Suprapubic skin (tissue), 4 donors: ENCODE measurements at regions not wholly inside any gene's neighbourhood (a gene's known extent, or its start where the extent isn't known, plus 50 kb on each side); places are given as distances from the start of the nearest gene placed in this dataset.

Experiments used
- DNase-seq, 2 donors: peaks; one replicate each; pipeline ENCODE4 v3.0.0-alpha.2; 2019; ENCODE audit warnings: low spot score in 2 of 2
- H3K27ac ChIP-seq: fragments of 200-600 bp; sonication (generic); one replicate; pipeline ENCODE4 v1.5.1; 2019
- H3K27me3 ChIP-seq: fragments of 200-600 bp; sonication (generic); one replicate; pipeline ENCODE4 v1.5.1; 2019
- H3K36me3 ChIP-seq: fragments of 200-600 bp; sonication (generic); one replicate; pipeline ENCODE4 v1.5.1; 2019
- H3K4me1 ChIP-seq: fragments of 200-600 bp; sonication (generic); one replicate; pipeline ENCODE4 v1.5.1; 2019
- H3K4me3 ChIP-seq: fragments of 200-600 bp; sonication (generic); one replicate; pipeline ENCODE4 v1.5.1; 2019; ENCODE audit warnings: mild to moderate bottlenecking
- H3K9me3 ChIP-seq: fragments of 200-600 bp; sonication (generic); one replicate; pipeline ENCODE4 v1.5.1; 2019
- EP300 ChIP-seq: sonication (generic); formaldehyde crosslinking; IDR thresholded peaks from one replicate; pipeline ENCODE4 v1.6.1; 2017; ENCODE audit warnings: antibody characterized with exemption
- POLR2A ChIP-seq, 2 donors: fragments of 450-650 bp; IDR thresholded peaks; one replicate each; pipeline ENCODE4 v1.6.1; 2017; ENCODE audit warnings: antibody characterized with exemption in 2 of 2, mild to moderate bottlenecking in 2 of 2, moderate library complexity in 2 of 2
- POLR2AphosphoS5 ChIP-seq, 3 donors: sonication (generic); formaldehyde crosslinking; IDR thresholded peaks; one replicate each; pipeline ENCODE4 v1.6.1; 2017; ENCODE audit warnings: antibody characterized with exemption in 3 of 3
- WGBS: methylation state at CpG from one replicate; pipeline ENCODE4 v1.1.5; 2018; 5-methylcytosine and 5-hydroxymethylcytosine counted together
- TF ChIP-seq, protein P1 (sequence below), 2 donors: fragments of 200-600 bp in 1 of 2; fragments of 450-650 bp in 1 of 2; sonication (generic) in 1 of 2; IDR thresholded peaks; one replicate each; pipeline ENCODE4 v1.5.1; 2016 to 2019; ENCODE audit warnings: antibody characterized with exemption in 2 of 2, mild to moderate bottlenecking in 1 of 2, moderate library complexity in 1 of 2

DNA sequence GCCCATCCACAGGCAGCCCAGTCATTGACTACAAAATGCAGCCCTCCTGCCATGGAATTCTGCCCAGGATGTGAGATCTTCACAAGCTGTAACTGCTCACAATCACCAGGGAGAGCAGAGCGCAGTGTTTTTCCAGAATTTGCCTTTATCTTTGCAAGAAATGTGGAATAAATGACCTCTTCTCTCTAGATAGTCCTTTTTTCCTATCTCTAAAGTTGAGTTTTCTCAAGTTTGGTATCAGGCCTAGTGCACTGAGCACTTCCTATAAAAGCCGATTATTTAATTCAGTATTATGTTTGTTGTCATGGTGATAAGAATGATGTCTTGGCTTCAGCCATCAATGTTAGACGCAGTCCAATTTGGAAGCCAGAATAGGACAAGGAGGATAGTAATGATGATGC lies 246.9 kb upstream of the IRF2BP2 start:
- no peak for DNase-seq
- H3K27ac ChIP-seq = no peak overlapping the region

DNA sequence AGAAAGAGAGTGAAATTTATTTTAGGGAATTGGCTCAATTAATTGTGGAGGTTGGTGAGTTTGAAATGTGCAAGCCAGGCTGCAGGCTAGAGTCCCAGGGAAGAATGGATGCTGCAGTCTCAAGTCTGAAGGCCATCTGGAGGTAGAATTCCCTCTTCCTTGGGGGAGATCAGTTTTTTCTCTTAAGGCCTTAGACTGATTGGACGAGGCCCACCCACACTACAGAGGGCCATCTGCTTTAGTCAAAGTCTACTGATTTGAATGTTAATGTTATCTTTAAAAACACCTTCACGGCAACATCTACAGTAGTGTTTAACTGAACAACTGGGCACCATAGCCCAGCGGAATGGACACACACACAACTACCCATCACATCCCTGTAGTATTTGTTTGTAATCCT lies 245.9 kb upstream of the IRF2BP2 start:
- Histone ChIP-seq H3K27me3 (no peaks in the 10 kb centered on the region), H3K9me3 (no peaks in the 10 kb centered on the region), H3K4me3 (no peak overlapping the region), H3K27ac (no peak overlapping the region), H3K4me1 (no peaks in the 10 kb centered on the region), H3K36me3 (no peaks in the 10 kb centered on the region)
- TF ChIP-seq EP300 = no peak
- no peak for DNase-seq
- 86% methylated on average over 3 of the region's 3 CpGs for WGBS

More for the DNA sequence above, 246.9 kb upstream of the IRF2BP2 start:
- peaks cover 3% of the 10 kb centered on the region for H3K4me1 ChIP-seq
- no peak overlapping the region for H3K4me3 ChIP-seq
- WGBS = 38% methylated on average over 3 of the region's 3 CpGs
- TF ChIP-seq POLR2A (IDR thresholded peaks at IDR 0.05) (no peak), POLR2AphosphoS5 (IDR thresholded peaks at IDR 0.05) (no peak), EP300 (no peak)
- no peaks in the 10 kb centered on the region for H3K9me3 ChIP-seq
- H3K36me3 ChIP-seq = no peaks in the 10 kb centered on the region
- no peaks in the 10 kb centered on the region for H3K27me3 ChIP-seq

- Histone ChIP-seq H3K27ac (no peak overlapping the region), H3K4me1 (peaks cover 2% of the 10 kb centered on the region), H3K36me3 (no peaks in the 10 kb centered on the region), H3K9me3 (no peaks in the 10 kb centered on the region), H3K27me3 (no peaks in the 10 kb centered on the region), H3K4me3 (no peak overlapping the region)
- no peak for DNase-seq
- WGBS = no CpG with 5 or more reads among the region's 1 CpG
- TF ChIP-seq POLR2AphosphoS5 (IDR thresholded peaks at IDR 0.05) = no peak
- TF ChIP-seq EP300 = no peak
- TF ChIP-seq POLR2A (IDR thresholded peaks at IDR 0.05) = no peak
- TF ChIP-seq, protein P1, sequence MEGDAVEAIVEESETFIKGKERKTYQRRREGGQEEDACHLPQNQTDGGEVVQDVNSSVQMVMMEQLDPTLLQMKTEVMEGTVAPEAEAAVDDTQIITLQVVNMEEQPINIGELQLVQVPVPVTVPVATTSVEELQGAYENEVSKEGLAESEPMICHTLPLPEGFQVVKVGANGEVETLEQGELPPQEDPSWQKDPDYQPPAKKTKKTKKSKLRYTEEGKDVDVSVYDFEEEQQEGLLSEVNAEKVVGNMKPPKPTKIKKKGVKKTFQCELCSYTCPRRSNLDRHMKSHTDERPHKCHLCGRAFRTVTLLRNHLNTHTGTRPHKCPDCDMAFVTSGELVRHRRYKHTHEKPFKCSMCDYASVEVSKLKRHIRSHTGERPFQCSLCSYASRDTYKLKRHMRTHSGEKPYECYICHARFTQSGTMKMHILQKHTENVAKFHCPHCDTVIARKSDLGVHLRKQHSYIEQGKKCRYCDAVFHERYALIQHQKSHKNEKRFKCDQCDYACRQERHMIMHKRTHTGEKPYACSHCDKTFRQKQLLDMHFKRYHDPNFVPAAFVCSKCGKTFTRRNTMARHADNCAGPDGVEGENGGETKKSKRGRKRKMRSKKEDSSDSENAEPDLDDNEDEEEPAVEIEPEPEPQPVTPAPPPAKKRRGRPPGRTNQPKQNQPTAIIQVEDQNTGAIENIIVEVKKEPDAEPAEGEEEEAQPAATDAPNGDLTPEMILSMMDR (IDR thresholded peaks at IDR 0.05) = no peak
Measured at GRCh38 chr1:234854645-234855039, 244.7 kb upstream of the IRF2BP2 start.

DNA sequence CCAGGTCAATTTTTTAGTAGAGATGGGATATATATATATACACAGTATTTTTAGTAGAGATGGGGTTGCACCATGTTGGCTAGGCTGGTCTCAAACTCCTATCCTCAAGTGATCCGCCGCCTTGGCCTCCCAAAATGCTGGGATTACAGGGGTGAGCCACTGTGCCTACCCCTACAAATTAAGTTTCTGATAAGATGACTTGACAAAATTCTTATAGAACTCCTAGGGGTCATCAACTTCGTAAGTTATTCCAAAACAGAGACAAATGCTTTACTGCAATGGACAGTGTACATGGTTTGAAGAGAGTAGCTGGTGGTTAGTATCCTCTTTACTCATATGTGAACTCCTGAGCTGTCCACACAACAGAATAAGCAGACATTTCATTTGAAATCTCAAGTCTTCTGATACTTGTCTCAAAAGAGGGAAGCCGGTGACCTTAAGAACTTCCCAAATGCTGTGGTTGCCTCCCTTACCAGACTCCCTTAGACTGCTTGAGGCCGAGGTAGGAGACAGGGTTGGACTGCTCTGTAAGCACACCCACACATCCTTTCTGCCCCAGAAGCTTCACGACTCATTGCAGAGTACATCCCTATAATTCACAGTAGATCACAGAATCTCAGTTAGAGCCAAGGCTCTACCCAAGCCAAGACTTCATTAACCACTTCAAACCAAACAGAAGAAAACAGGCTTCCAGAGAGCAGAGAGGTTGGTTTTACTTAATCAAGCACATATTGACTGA lies 244.1 kb upstream of the IRF2BP2 start:
- H3K4me3 ChIP-seq = no peak overlapping the region
- H3K36me3 ChIP-seq = no peaks in the 10 kb centered on the region
- peaks cover 4% of the 10 kb centered on the region for H3K4me1 ChIP-seq
- 73% methylated on average over 6 of the region's 6 CpGs for WGBS
- H3K27ac ChIP-seq = no peak overlapping the region
- no peak for DNase-seq
- H3K27me3 ChIP-seq = no peaks in the 10 kb centered on the region
- H3K9me3 ChIP-seq = no peaks in the 10 kb centered on the region
- TF ChIP-seq, protein P1 (IDR thresholded peaks at IDR 0.05) = no peak
- TF ChIP-seq POLR2AphosphoS5 (IDR thresholded peaks at IDR 0.05) (no peak), EP300 (no peak), POLR2A (IDR thresholded peaks at IDR 0.05) (no peak)

- 100% methylated on average over 3 of the region's 3 CpGs for WGBS
- no peaks in the 10 kb centered on the region for H3K9me3 ChIP-seq
- peaks cover 4% of the 10 kb centered on the region for H3K4me1 ChIP-seq
- TF ChIP-seq EP300 (no peak), POLR2A (IDR thresholded peaks at IDR 0.05) (no peak), POLR2AphosphoS5 (IDR thresholded peaks at IDR 0.05) (no peak)
- TF ChIP-seq, protein P1 (IDR thresholded peaks at IDR 0.05) = no peak
- no peaks in the 10 kb centered on the region for H3K36me3 ChIP-seq
- no peaks in the 10 kb centered on the region for H3K27me3 ChIP-seq
- no peak for DNase-seq
- H3K27ac ChIP-seq = no peak overlapping the region
- no peak overlapping the region for H3K4me3 ChIP-seq
Measured at GRCh38 chr1:234852659-234853058, 242.7 kb upstream of the IRF2BP2 start.

DNA sequence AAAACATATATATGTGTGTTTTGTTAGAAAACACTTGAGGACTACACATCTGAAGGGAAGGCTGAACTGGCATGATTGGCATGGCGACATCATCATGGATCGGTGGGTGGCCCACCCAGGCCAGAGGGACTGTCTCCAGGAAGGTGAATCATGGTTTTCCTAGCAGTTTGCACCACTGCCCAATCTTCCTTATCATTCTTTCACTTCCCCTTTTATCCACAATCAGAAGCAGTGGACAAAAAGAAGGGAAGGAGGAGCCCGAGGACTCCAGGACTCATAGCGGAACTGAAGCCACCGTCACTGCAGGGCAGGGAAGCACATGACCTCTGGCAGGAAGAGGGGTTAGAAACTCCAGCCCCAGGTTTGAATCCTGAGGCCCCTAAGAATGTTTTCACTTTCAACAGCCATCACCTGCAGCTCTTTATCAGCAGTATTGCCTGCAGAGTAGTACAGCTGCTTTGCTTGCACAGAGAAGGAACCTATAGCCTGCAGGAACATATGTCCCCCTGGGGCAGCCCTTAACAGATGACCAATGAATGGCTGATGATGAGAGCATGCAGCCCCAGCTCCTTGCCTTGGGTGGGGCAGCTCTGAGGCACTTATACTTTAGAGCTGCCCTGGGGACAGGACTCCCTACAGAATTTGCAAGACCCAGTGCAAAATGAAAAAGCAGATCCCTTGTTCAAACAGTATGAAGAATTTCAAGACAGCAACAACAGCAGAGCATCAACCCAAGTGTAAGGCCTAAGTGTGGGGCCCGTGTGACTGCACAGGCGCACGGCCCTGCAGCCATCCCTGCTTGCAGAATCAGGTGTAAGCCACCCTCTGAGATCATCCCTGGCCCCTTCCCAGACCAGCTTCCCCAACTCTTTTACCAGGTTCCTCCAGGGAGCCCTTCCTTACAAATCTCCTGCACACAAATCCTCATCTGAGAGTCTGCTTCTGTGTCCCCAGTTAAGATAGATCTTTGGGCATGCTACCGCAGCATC lies 241.8 kb upstream of the IRF2BP2 start:
- Histone ChIP-seq H3K9me3 (no peaks in the 10 kb centered on the region), H3K27ac (no peak overlapping the region), H3K4me1 (peaks cover 4% of the 10 kb centered on the region), H3K36me3 (no peaks in the 10 kb centered on the region), H3K4me3 (no peak overlapping the region), H3K27me3 (no peaks in the 10 kb centered on the region)
- WGBS = 64% methylated on average over 9 of the region's 9 CpGs
- no peak for DNase-seq
- TF ChIP-seq, protein P1 (IDR thresholded peaks at IDR 0.05) = no peak
- TF ChIP-seq EP300 = no peak
- TF ChIP-seq POLR2A (IDR thresholded peaks at IDR 0.05) = no peak
- TF ChIP-seq POLR2AphosphoS5 (IDR thresholded peaks at IDR 0.05) = no peak
